ENCODE measurements at regions not wholly inside any gene's neighbourhood (a gene's known extent, or its start where the extent isn't known, plus 50 kb on each side); places are given as distances from the start of the nearest gene placed in this dataset.

DNA sequence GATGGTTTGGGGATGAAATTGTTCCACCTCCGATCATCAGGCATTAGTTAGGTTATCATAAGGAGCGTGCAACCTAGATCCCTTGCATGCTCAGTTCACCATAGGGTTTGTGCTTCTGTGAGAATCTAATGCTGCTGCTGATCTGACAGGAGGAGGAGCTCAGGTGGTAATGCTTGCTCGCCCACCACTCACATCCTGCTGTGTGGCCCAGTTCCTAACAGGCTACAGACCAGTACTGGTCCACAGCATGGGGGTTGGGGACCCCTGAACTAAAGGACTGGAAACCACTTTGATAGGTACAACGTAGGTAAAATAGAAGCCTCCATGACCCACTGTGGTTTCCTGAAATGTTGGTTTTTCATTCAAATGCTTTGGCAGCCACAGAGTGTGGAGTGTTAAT, 109.3 kb upstream of the PROKR2 start:
- TF ChIP-seq FOXM1 (IDR thresholded peaks at IDR 0.05; ENCODE audit: borderline replicate concordance, low read depth) = no peak
- no peak for TF ChIP-seq YY1 (IDR thresholded peaks at IDR 0.05; ENCODE audit: low read depth)
- no peak for TF ChIP-seq EP300 (IDR thresholded peaks at IDR 0.05; ENCODE audit: borderline replicate concordance)
- no peak for TF ChIP-seq CREB1 (IDR thresholded peaks at IDR 0.05; ENCODE audit: low read depth)
- no peak for TF ChIP-seq NFIC (IDR thresholded peaks at IDR 0.05)

All from Ishikawa (cell line).